NT2/D1 (cell line): ENCODE measurements at regions not wholly inside any gene's neighbourhood (a gene's known extent, or its start where the extent isn't known, plus 50 kb on each side); places are given as distances from the start of the nearest gene placed in this dataset.

Source experiments
- SUZ12 ChIP-seq: IDR thresholded peaks from 2 replicates; pipeline ENCODE4 v1.6.1; 2011; ENCODE audit not compliant: insufficient read length, insufficient read depth; ENCODE audit errors: extremely low read depth
- ZNF274 ChIP-seq: IDR thresholded peaks from 2 replicates; pipeline ENCODE4 v1.6.1; 2011; ENCODE audit warnings: mild to moderate bottlenecking, low read depth, low read length

- TF ChIP-seq ZNF274 = no peak
- no peak for TF ChIP-seq SUZ12
These were observed 76.2 kb upstream of the OPCML start for GRCh38 chr11:133608496-133608895.
